HG03066 (cell line): ENCODE measurements at regions not wholly inside any gene's neighbourhood (a gene's known extent, or its start where the extent isn't known, plus 50 kb on each side); places are given as distances from the start of the nearest gene placed in this dataset.

Source experiments
- ATAC-seq: cut with Tn5 transposase; IDR thresholded peaks from one replicate; pipeline ENCODE4 v1.9.1; 2021; ENCODE audit warnings: low read depth; ENCODE audit not compliant: unreplicated experiment

GRCh38 chr3:76933245-76933644 lies 106.7 kb upstream of the ROBO2 start:
- ATAC-seq, result no peak

- no peak for ATAC-seq
Observed at GRCh38 chr3:76938962-76939361, 100.9 kb upstream of the ROBO2 start.

GRCh38 chr3:76940181-76940770 lies 99.6 kb upstream of the ROBO2 start:
- no peak for ATAC-seq

- no peak for ATAC-seq
Observed at GRCh38 chr3:76941376-76941775, 98.5 kb upstream of the ROBO2 start.

- ATAC-seq, result no peak
Observed at GRCh38 chr3:76942101-76942500, 97.8 kb upstream of the ROBO2 start.

GRCh38 chr3:76943058-76943457 lies 96.8 kb upstream of the ROBO2 start:
- no peak for ATAC-seq

- no peak for ATAC-seq
Observed at GRCh38 chr3:76943671-76944070, 96.2 kb upstream of the ROBO2 start.

- no peak for ATAC-seq
Observed at GRCh38 chr3:76949033-76949432, 90.9 kb upstream of the ROBO2 start.

- ATAC-seq, result no peak
Observed at GRCh38 chr3:76949462-76949861, 90.4 kb upstream of the ROBO2 start.

- ATAC-seq, result no peak
Observed at GRCh38 chr3:76950590-76950989, 89.3 kb upstream of the ROBO2 start.

- no peak for ATAC-seq
Observed at GRCh38 chr3:76954412-76954811, 85.5 kb upstream of the ROBO2 start.

GRCh38 chr3:76958274-76958673 lies 81.6 kb upstream of the ROBO2 start:
- ATAC-seq, result no peak

- no peak for ATAC-seq
Observed at GRCh38 chr3:76958861-76959260, 81.0 kb upstream of the ROBO2 start.

GRCh38 chr3:76961284-76961683 lies 78.6 kb upstream of the ROBO2 start:
- no peak for ATAC-seq

GRCh38 chr3:76965122-76965725 lies 74.7 kb upstream of the ROBO2 start:
- no peak for ATAC-seq

- ATAC-seq, result no peak
Observed at GRCh38 chr3:76969471-76969870, 70.4 kb upstream of the ROBO2 start.

- ATAC-seq, result no peak
Observed at GRCh38 chr3:76969996-76970615, 69.8 kb upstream of the ROBO2 start.

GRCh38 chr3:76972624-76973296 lies 67.1 kb upstream of the ROBO2 start:
- ATAC-seq, result no peak

- no peak for ATAC-seq
Observed at GRCh38 chr3:76976996-76977395, 62.9 kb upstream of the ROBO2 start.

- no peak for ATAC-seq
Observed at GRCh38 chr3:76985645-76986044, 54.3 kb upstream of the ROBO2 start.

GRCh38 chr3:76986876-76987474 lies 52.9 kb upstream of the ROBO2 start:
- no peak for ATAC-seq
